ENCODE measurements at regions not wholly inside any gene's neighbourhood (a gene's known extent, or its start where the extent isn't known, plus 50 kb on each side); places are given as distances from the start of the nearest gene placed in this dataset.
"Not testable (repeated sequence)": the region's sequence is repeated elsewhere in the genome, so short reads cannot be mapped to it uniquely, and the experiment has no call there.

DNA sequence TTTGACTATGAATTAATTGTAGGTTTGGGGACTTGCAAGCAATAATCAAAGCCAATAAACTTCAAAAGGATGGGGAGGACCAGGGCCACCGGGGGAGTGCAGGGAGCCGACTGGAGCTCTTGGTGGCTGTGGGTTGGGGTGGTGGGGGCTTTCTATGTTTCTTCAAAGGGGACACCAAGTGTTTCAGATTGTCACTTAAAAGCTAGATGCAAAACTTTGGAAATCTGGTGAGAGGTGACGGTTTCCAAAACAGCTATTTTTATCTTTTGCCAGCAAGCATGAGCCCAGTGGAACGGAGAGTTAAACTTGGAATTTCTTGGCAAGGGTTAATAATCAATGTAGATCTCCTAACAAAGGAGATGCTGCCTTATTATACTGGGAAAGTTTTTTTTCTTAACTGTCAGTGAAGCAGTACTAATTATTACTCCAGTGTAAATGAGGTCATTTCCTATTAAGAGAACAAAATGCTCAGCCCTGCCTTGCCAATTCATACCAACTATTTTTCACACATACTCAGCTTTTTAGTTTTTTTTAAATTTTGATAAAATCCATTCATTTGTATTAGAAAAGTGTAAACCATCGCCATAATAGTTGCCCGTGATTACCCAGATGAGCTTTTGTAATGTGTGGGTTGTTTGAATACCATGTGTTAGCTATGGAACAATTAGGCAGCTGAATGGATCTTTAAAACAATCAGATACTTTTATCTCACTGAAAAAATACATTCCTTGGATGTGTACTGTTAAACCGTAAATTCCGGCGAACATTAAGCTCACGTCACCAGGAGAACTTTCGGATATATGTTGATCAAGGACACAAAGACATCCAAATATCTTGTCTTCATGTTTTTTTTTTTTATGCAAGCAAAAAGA is 95.9 kb upstream of the ZNF536 start:
- no peak for DNase-seq (ENCODE audit: low read depth)

GRCh38 chr19:30276883-30277280 is 95.3 kb upstream of the ZNF536 start:
- no peak for DNase-seq (ENCODE audit: low read depth)

DNA sequence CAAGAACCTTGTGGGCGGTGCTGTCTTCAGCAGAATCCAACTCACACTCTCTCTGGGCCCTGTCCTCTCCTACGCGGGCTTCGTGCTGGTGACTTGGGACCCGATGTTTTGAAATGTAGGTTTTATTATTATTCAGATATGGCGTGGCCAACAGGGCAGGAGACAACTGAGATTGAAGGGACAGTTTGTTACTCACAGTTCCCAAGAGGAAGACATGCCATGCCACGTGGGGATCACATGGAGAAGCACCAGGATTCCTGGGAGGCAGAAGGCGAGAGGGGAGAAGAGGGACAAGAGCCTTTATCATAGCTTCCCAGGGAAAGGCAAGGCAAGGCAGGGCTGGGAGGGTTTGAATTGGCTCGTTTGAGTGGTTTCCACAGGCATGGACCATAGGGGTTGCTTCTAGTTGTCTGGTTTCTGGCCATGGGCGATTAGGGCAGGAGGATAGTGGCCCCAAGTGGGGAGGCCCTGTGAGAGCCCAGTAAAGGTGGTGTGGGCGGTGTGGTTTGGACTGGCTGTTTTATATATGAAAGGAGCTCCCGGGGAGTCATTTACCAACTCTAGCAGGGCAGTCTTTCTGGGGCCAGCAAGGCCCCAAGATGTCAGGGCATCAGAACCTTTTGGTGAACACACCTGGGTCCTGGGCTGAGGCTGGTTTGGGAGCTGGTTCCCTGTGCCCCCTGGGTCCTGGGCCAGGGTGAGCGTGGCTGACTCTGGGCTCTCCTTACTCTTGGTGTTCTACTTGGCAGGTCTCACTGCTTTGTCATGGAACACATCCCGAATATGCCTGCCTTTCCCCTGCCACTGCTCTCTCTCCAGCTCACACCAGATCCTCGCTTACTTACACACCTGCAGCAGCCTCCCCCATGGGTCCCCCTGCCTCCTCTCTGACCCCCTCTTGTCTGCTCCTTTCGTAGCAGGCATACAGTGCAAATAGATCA is 94.0 kb upstream of the ZNF536 start:
- DNase-seq (ENCODE audit: low read depth) = no peak

DNA sequence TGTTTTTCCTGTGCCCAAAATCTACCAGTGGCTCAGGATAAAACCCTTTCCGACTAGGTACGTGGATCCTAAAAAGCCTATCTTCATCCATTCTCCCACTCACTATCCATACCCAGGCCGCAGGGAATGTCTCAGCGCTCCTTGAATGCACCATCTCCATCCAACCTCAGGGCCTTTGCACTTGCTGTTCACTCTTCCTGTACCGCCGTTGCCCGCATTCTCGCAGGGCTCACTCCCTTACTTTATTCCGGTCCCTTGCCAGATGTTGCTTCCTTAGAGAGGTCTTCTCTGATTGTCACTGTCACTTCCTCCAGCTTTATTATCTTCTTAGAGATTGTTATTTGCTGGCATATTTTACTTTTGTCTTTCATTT is 93.3 kb upstream of the ZNF536 start:
- DNase-seq (ENCODE audit: low read depth) = no peak

GRCh38 chr19:30280018-30280417 is 92.2 kb upstream of the ZNF536 start:
- no peak for DNase-seq (ENCODE audit: low read depth)

DNA sequence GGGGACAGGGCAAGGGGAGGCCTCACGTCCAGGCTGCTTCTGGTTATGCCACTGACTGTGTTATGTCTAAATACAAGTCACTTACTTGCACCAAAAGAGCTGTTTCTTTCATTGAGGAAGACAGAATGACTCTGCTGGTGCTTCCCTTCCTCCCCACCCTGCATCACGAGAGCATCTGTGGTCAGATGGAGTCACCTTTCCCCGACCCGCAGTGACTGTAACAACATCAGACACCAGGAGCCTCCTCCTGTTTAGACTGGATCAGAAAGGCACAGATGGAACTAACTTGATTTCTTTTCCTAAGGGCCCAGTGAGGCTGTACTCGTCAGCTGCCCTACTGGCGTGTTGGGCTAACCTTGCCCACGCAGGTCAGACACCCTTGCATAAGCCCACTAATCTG is 90.3 kb upstream of the ZNF536 start:
- peak; percentile 74 for DNase-seq (ENCODE audit: low read depth)

GRCh38 chr19:30283556-30283955 is 88.6 kb upstream of the ZNF536 start:
- no peak for DNase-seq (ENCODE audit: low read depth)

- DNase-seq (ENCODE audit: low read depth) = no peak
Measured at GRCh38 chr19:30284209-30284608, 88.0 kb upstream of the ZNF536 start.

GRCh38 chr19:30284885-30285284 is 87.3 kb upstream of the ZNF536 start:
- DNase-seq (ENCODE audit: low read depth) = no peak

DNA sequence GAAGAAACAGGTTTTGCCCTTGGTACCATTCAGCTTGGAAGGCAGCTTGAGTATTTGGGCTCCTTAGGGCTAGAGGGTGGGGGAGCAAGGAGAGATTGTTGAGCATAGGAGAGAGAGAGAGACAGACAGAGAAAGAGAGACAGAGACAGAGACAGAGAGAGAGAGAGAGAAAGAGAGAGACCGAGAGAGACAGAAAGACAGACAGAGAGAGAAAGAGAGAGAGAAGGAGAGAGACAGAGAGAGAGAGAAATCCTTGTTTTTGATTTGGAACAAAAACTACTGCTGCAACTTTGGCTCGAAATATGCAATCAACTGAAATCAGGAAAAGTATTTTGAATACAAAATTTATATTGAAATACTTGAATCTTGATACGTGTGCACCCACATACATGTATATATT is 85.8 kb upstream of the ZNF536 start:
- no peak for DNase-seq (ENCODE audit: low read depth)

DNA sequence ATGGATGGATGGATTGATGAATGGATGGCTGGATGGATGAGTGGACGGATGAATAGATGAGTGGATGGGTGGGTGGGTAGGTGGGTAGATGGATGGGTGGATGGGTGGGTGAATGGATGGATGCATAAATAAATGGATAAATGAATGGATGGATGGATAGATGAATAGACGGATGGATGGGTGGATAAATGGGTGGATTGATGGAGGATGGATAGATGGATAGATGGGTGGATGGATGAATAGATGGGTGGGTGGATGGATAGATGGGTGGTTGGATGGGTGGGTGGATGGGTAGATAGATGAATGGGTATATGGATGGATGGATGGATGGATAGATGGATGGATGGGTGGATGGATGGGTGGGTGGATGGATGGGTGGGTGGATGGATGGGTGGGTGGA is 84.9 kb upstream of the ZNF536 start:
- DNase-seq (ENCODE audit: low read depth) = no peak

DNA sequence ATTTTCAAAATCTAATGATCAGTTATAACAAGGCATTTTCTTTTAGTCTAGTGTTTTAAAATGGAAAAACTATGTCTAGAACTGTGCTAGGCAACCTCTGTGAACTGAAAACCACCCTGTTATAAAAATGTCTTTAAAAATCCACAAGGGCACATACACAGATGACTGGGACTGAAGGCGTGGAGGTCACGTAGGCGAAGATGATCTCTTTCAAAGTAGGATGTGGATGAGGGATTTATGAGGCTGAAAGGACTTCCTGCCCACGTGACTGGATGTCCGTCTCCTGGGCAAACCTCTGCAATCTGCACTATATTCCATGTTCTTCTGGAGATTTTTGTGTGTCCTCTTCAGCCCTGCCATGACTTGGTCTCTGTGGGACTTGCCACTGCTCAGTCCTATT is 84.2 kb upstream of the ZNF536 start:
- DNase-seq (ENCODE audit: low read depth) = no peak

DNA sequence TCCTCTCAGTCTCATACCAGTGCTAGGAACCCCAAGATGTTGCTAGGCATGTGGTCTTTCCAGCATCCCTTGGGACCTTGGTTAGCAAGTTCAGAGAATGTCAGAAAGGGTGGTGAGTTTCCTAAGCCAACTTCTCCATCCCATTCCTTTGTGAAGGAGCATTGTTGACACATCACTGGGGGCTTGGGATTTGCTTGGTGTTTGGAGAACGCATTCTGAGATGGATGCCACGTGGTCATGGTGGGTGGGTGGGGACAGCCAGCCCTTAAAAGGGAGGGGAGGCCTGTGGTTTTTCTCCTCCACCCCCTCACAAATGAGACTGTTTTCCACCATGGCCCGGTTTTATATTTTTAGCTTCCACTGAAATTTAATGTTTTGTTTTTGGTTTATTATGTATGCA is 83.3 kb upstream of the ZNF536 start:
- no peak for DNase-seq (ENCODE audit: low read depth)

GRCh38 chr19:30289336-30289735 is 82.8 kb upstream of the ZNF536 start:
- DNase-seq (ENCODE audit: low read depth) = peak; percentile 32

GRCh38 chr19:30290805-30291204 is 81.4 kb upstream of the ZNF536 start:
- not testable (repeated sequence) for DNase-seq (ENCODE audit: low read depth)

GRCh38 chr19:30293051-30293785 is 79.0 kb upstream of the ZNF536 start:
- DNase-seq (ENCODE audit: low read depth) = no peak

GRCh38 chr19:30297969-30298368 is 74.2 kb upstream of the ZNF536 start:
- DNase-seq (ENCODE audit: low read depth) = no peak

DNA sequence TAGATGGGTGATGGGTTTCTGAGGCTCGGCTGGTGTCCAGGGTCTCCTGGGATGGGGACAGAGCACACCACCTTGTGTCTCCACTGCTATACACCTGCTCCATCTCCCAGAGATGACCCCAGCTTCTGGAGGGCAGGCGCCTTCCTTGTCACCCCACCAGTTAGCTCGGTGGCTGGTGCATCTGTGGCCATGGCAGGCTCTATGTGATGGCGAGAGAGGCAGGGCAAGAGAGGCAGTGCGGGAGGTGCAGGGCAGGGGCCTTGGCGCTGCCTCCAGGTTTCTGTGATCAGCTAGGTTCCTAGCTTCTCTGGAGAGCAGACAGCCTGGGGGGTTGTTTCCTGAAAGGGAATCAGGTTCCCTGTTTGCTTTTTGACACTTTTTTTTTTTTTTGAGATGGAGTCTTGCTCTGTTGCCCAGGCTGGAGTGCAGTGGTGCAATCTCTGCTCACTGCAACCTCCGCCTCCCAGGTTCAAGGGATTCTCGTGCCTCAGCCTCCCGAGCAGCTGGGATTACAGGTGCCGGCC is 69.0 kb upstream of the ZNF536 start:
- DNase-seq (ENCODE audit: low read depth) = no peak

DNA sequence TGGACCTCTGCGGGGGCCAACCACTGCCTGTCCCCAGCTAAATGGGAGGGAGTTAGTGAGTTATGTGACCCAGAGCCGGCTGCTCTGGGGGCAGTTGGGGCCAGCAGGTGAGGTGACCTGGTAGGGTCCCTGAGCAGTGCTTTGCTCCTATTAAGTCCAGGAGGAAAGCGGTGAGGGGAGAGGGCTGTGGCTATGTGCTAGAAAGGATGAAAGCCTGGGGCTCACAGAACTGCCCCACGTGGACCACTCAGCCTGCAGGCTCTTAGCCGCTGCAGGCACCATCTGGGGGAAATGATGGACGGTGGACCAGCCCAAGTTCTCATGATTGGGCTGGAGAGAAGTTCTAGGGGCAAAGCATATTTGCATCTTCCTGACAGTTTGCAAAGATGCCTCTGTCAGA is 67.6 kb upstream of the ZNF536 start:
- no peak for DNase-seq (ENCODE audit: low read depth)

DNA sequence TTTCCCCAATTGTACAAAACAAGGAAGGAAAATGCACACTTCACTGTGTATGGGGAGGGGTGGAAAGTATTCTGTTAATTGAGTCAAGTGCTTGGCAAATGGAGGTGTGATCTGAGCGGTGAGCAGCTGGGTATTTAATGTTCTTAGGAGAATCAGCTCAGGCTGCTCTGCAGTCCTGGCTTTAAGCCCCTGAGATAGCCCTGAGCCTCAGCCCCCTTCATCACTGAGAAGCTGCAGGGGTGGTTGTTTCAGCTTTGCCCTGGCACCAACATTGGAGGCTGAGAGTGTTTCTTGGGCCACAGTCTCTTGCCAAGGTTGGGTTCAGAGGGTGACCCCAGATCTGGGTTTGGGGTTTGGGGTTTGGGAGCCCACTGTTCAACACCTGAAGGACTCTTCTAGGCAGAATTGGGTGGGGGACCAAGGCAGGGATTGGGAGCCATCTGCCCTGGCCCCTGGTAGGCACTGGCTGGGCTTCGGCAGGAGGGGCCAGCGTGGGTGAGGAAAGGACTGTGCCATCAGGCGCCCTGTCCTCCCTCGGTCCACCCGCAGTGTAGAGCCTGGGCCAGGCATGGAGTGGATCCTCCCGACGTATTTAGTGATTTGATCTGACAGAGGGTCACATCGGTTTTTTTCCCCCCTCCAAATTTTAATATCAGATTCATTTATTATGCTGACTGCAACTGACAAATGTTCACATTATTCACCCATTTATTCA is 66.7 kb upstream of the ZNF536 start:
- DNase-seq (ENCODE audit: low read depth) = no peak
